ENCODE measurements at regions not wholly inside any gene's neighbourhood (a gene's known extent, or its start where the extent isn't known, plus 50 kb on each side); places are given as distances from the start of the nearest gene placed in this dataset.

- TF ChIP-seq JUN (IDR thresholded peaks at IDR 0.05; ENCODE audit: low read depth, low read length) (no peak), POLR2AphosphoS5 (IDR thresholded peaks at IDR 0.05; ENCODE audit: low read depth, low read length) (no peak)
Observed at GRCh38 chr5:171728686-171729085, 56.9 kb upstream of the SMIM23 start (continued).

All from H1 (cell line).